Liver (tissue), 8 donors: ENCODE measurements at regions not wholly inside any gene's neighbourhood (a gene's known extent, or its start where the extent isn't known, plus 50 kb on each side); places are given as distances from the start of the nearest gene placed in this dataset.

ENCODE experiments used
- DNase-seq: peaks from one replicate; pipeline ENCODE4 v3.0.0-alpha.2; 2017; ENCODE audit warnings: low spot score
- H3K27ac ChIP-seq, 2 donors: one replicate each; pipeline ENCODE4 v1.7.0; 2013; ENCODE audit warnings: inconsistent platforms in 2 of 2, low read length in 2 of 2, control low read depth in 1 of 2, low read depth in 1 of 2, mild to moderate bottlenecking in 1 of 2
- H3K27me3 ChIP-seq, 4 donors: one replicate each; pipeline versions ENCODE4 v1.6.1 to v1.7.0; 2013; ENCODE audit warnings: low read length in 3 of 4, inconsistent platforms in 1 of 4, mild to moderate bottlenecking in 1 of 4, moderate library complexity in 1 of 4; ENCODE audit not compliant: control insufficient read depth in 4 of 4, insufficient read depth in 4 of 4
- H3K36me3 ChIP-seq, 4 donors: one replicate each; pipeline versions ENCODE4 v1.6.1 to v1.7.0; 2013; ENCODE audit warnings: low read length in 3 of 4, mild to moderate bottlenecking in 3 of 4, low read depth in 1 of 4, moderate library complexity in 1 of 4; ENCODE audit not compliant: control insufficient read depth in 4 of 4, insufficient read depth in 3 of 4
- H3K4me1 ChIP-seq, 4 donors: one replicate each; pipeline versions ENCODE4 v1.6.1 to v1.7.0; 2013; ENCODE audit warnings: low read length in 3 of 4, mild to moderate bottlenecking in 3 of 4, moderate library complexity in 1 of 4; ENCODE audit not compliant: control insufficient read depth in 4 of 4, insufficient read depth in 4 of 4
- H3K4me3 ChIP-seq, 3 donors: one replicate each; pipeline versions ENCODE4 v1.6.1 to v1.7.0; 2013; ENCODE audit warnings: low read length in 3 of 3, control low read depth in 1 of 3, low read depth in 1 of 3, mild to moderate bottlenecking in 1 of 3
- H3K9ac ChIP-seq, 2 donors: one replicate each; pipeline ENCODE4 v1.7.0; 2013; ENCODE audit warnings: low read length in 2 of 2, mild to moderate bottlenecking in 2 of 2, moderate library complexity in 2 of 2, control low read depth in 1 of 2, low read depth in 1 of 2
- H3K9me3 ChIP-seq, 4 donors: one replicate each; pipeline versions ENCODE4 v1.6.1 to v1.7.0; 2013; ENCODE audit warnings: low read length in 3 of 4; ENCODE audit not compliant: control insufficient read depth in 4 of 4
- ATF3 ChIP-seq: IDR thresholded peaks from 2 replicates; pipeline ENCODE4 v1.6.1; 2016; ENCODE audit warnings: antibody characterized with exemption
- CTCF ChIP-seq: fragments of 150-350 bp; IDR thresholded peaks from 2 replicates; pipeline ENCODE4 v1.5.1; 2017; ENCODE audit warnings: improper control_type of control experiment, low read depth, low read length; ENCODE audit not compliant: missing input control
- EGR1 ChIP-seq, 2 donors: IDR thresholded peaks; 2 replicates each; pipeline ENCODE4 v1.6.1; 2016 to 2018; ENCODE audit warnings: antibody characterized with exemption in 2 of 2, low read depth in 2 of 2
- FOXA1 ChIP-seq: IDR thresholded peaks from 2 replicates; pipeline ENCODE4 v1.6.1; 2016; ENCODE audit warnings: antibody characterized with exemption
- FOXA2 ChIP-seq: IDR thresholded peaks from 2 replicates; pipeline ENCODE4 v1.6.1; 2016; ENCODE audit warnings: antibody characterized with exemption
- GABPA ChIP-seq, 2 donors: IDR thresholded peaks in 1 of 2; conservative IDR thresholded peaks in 1 of 2; 2 replicates each; pipeline ENCODE4 v1.6.1; 2016; ENCODE audit warnings: antibody characterized with exemption in 2 of 2, mild to moderate bottlenecking in 1 of 2, moderate library complexity in 1 of 2
- HNF4A ChIP-seq, 2 donors: conservative IDR thresholded peaks; 2 replicates each; pipeline ENCODE4 v1.6.1; 2016; ENCODE audit warnings: antibody characterized with exemption in 2 of 2, mild to moderate bottlenecking in 2 of 2
- HNF4G ChIP-seq: IDR thresholded peaks from 2 replicates; pipeline ENCODE4 v1.6.1; 2016; ENCODE audit warnings: antibody characterized with exemption
- JUND ChIP-seq, 2 donors: IDR thresholded peaks; 2 replicates each; pipeline ENCODE4 v1.6.1; 2016; ENCODE audit warnings: antibody characterized with exemption in 2 of 2
- MAX ChIP-seq: IDR thresholded peaks from 2 replicates; pipeline ENCODE4 v1.6.1; 2016; ENCODE audit warnings: antibody characterized with exemption
- NR2F2 ChIP-seq: IDR thresholded peaks from 2 replicates; pipeline ENCODE4 v1.6.1; 2016; ENCODE audit warnings: antibody characterized with exemption
- RAD21 ChIP-seq, 2 donors: IDR thresholded peaks; 2 replicates each; pipeline ENCODE4 v1.6.1; 2016; ENCODE audit warnings: antibody characterized with exemption in 2 of 2, mild to moderate bottlenecking in 2 of 2
- REST ChIP-seq: IDR thresholded peaks from 2 replicates; pipeline ENCODE4 v1.6.1; 2016; ENCODE audit warnings: antibody characterized with exemption, mild to moderate bottlenecking
- RXRA ChIP-seq, 2 donors: IDR thresholded peaks; 2 replicates each; pipeline ENCODE4 v1.6.1; 2017 to 2018; ENCODE audit warnings: antibody characterized with exemption in 2 of 2, mild to moderate bottlenecking in 1 of 2
- SP1 ChIP-seq: IDR thresholded peaks from 2 replicates; pipeline ENCODE4 v1.6.1; 2018; ENCODE audit warnings: antibody characterized with exemption, mild to moderate bottlenecking
- TAF1 ChIP-seq: conservative IDR thresholded peaks from 2 replicates; pipeline ENCODE4 v1.6.1; 2016; ENCODE audit warnings: antibody characterized with exemption, mild to moderate bottlenecking
- YY1 ChIP-seq: IDR thresholded peaks from 2 replicates; pipeline ENCODE4 v1.6.1; 2016; ENCODE audit warnings: antibody characterized with exemption, mild to moderate bottlenecking
- ZBTB33 ChIP-seq: IDR thresholded peaks from 2 replicates; pipeline ENCODE4 v1.6.1; 2016; ENCODE audit warnings: antibody characterized with exemption
- whole genome bisulfite sequencing: extraction: QIAGEN DNeasy Blood & Tissue Kit; methylation state at CpG from one replicate; pipeline ENCODE4 v1.1.7; 2013; 5-methylcytosine and 5-hydroxymethylcytosine counted together
- donor health status: healthy.
- donor health status: healthy.
- donor health status: healthy.
- donor health status: healthy.
- donor health status: healthy.

GRCh38 chr2:21261591-21261990 is 137.8 kb downstream of the TDRD15 start:
- H3K27me3 ChIP-seq: no peaks in the 10 kb centered on the region
- TF ChIP-seq SP1: no peak
- no peak for TF ChIP-seq REST
- TF ChIP-seq ATF3: no peak
- no peak for TF ChIP-seq YY1
- no peak for TF ChIP-seq CTCF
- no peak for TF ChIP-seq HNF4G
- no peak for TF ChIP-seq NR2F2
- no peak for TF ChIP-seq ZBTB33
- TF ChIP-seq TAF1: no peak
- TF ChIP-seq JUND (IDR thresholded peaks at IDR 0.05): no peak
- no peak for TF ChIP-seq EGR1 (IDR thresholded peaks at IDR 0.05; ENCODE audit: low read depth in 2 of 2)
- TF ChIP-seq RAD21 (IDR thresholded peaks at IDR 0.05): no peak
- no peak for TF ChIP-seq MAX
- TF ChIP-seq FOXA2: no peak
- no peak for TF ChIP-seq RXRA (IDR thresholded peaks at IDR 0.05)
- TF ChIP-seq GABPA (IDR thresholded peaks at IDR 0.05 in 1 of 2, conservative IDR thresholded peaks at IDR 0.05 in 1 of 2): no peak
- no peak for TF ChIP-seq FOXA1
- no peak for TF ChIP-seq HNF4A (conservative IDR thresholded peaks at IDR 0.05)
- no peak overlapping the region for H3K4me3 ChIP-seq
- H3K9ac ChIP-seq: no peak overlapping the region
- no peak overlapping the region for H3K27ac ChIP-seq
- H3K9me3 ChIP-seq: no peaks in the 10 kb centered on the region
- H3K4me1 ChIP-seq: no peaks in the 10 kb centered on the region
- no peak for DNase-seq
- no peaks in the 10 kb centered on the region for H3K36me3 ChIP-seq
- 82% methylated on average over 6 of the region's 6 CpGs for WGBS
